Ishikawa (cell line): ENCODE measurements at regions not wholly inside any gene's neighbourhood (a gene's known extent, or its start where the extent isn't known, plus 50 kb on each side); places are given as distances from the start of the nearest gene placed in this dataset.

ENCODE experiments used
- CEBPB ChIP-seq: IDR thresholded peaks from 2 replicates; pipeline ENCODE4 v1.6.1; 2012
- CREB1 ChIP-seq: IDR thresholded peaks from 2 replicates; pipeline ENCODE4 v1.6.1; 2012; ENCODE audit warnings: low read depth
- EGR1 ChIP-seq: IDR thresholded peaks from 2 replicates; pipeline ENCODE4 v1.6.1; 2012
- EP300 ChIP-seq: IDR thresholded peaks from 2 replicates; pipeline ENCODE4 v1.6.1; 2012; ENCODE audit warnings: borderline replicate concordance
- FOXM1 ChIP-seq: IDR thresholded peaks from 2 replicates; pipeline ENCODE4 v1.6.1; 2012; ENCODE audit warnings: low read depth, borderline replicate concordance
- NFIC ChIP-seq: IDR thresholded peaks from 2 replicates; pipeline ENCODE4 v1.6.1; 2012
- RAD21 ChIP-seq: IDR thresholded peaks from 2 replicates; pipeline ENCODE4 v1.6.1; 2012; ENCODE audit warnings: low read depth
- TAF1 ChIP-seq: IDR thresholded peaks from 2 replicates; pipeline ENCODE4 v1.6.1; 2012; ENCODE audit warnings: low read depth, mild to moderate bottlenecking
- TCF12 ChIP-seq: IDR thresholded peaks from 2 replicates; pipeline ENCODE4 v1.6.1; 2012; ENCODE audit warnings: low read depth
- TEAD4 ChIP-seq: IDR thresholded peaks from 2 replicates; pipeline ENCODE4 v1.6.1; 2012
- YY1 ChIP-seq: IDR thresholded peaks from 2 replicates; pipeline ENCODE4 v1.6.1; 2012; ENCODE audit warnings: low read depth
- ZBTB7A ChIP-seq: IDR thresholded peaks from 2 replicates; pipeline ENCODE4 v1.6.1; 2012; ENCODE audit warnings: low read depth
- TF ChIP-seq, protein P1 (sequence below): IDR thresholded peaks from 2 replicates; pipeline ENCODE4 v1.6.1; 2012
- TF ChIP-seq, protein P2 (sequence below): IDR thresholded peaks from 2 replicates; pipeline ENCODE4 v1.6.1; 2012
- TF ChIP-seq, protein P3 (sequence below): IDR thresholded peaks from 2 replicates; pipeline ENCODE4 v1.6.1; 2012; ENCODE audit warnings: low read depth, mild to moderate bottlenecking

DNA sequence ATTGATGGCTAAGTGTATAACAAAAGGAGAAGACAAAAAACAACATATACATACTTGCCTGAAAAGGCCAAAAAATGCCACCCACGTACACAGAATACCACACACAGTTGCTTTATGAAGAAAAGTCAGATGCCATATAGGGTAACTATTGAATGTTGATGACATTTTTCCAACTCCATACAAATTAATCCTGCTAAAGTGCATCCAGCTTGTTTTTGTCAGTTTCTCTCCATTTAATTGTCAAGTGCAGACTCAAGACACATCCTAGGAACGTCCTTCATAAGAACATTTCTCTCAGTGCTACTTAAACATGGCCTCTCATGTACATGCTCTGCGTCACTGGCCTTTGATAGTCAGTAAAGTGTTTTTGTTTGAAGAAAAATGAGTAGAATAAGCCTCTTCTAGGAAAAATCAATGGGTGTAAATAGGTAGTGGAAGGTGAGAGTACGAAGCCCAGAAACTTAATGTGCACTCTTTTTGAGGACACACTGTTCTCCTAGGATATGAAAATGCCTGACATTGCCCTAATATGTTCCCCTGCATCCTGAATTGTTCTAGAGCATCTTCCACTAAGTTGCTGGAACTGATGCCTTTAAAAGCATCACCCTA is 267.4 kb upstream of the ATP11B start:
- TF ChIP-seq, protein P1, sequence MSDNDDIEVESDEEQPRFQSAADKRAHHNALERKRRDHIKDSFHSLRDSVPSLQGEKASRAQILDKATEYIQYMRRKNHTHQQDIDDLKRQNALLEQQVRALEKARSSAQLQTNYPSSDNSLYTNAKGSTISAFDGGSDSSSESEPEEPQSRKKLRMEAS = no peak
- TF ChIP-seq ZBTB7A (no peak), YY1 (no peak), CEBPB (no peak), TCF12 (no peak), NFIC (no peak), FOXM1 (no peak), EP300 (no peak), RAD21 (no peak), TEAD4 (no peak)
- TF ChIP-seq, protein P2, sequence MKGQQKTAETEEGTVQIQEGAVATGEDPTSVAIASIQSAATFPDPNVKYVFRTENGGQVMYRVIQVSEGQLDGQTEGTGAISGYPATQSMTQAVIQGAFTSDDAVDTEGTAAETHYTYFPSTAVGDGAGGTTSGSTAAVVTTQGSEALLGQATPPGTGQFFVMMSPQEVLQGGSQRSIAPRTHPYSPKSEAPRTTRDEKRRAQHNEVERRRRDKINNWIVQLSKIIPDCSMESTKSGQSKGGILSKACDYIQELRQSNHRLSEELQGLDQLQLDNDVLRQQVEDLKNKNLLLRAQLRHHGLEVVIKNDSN = no peak
- TF ChIP-seq, protein P3, sequence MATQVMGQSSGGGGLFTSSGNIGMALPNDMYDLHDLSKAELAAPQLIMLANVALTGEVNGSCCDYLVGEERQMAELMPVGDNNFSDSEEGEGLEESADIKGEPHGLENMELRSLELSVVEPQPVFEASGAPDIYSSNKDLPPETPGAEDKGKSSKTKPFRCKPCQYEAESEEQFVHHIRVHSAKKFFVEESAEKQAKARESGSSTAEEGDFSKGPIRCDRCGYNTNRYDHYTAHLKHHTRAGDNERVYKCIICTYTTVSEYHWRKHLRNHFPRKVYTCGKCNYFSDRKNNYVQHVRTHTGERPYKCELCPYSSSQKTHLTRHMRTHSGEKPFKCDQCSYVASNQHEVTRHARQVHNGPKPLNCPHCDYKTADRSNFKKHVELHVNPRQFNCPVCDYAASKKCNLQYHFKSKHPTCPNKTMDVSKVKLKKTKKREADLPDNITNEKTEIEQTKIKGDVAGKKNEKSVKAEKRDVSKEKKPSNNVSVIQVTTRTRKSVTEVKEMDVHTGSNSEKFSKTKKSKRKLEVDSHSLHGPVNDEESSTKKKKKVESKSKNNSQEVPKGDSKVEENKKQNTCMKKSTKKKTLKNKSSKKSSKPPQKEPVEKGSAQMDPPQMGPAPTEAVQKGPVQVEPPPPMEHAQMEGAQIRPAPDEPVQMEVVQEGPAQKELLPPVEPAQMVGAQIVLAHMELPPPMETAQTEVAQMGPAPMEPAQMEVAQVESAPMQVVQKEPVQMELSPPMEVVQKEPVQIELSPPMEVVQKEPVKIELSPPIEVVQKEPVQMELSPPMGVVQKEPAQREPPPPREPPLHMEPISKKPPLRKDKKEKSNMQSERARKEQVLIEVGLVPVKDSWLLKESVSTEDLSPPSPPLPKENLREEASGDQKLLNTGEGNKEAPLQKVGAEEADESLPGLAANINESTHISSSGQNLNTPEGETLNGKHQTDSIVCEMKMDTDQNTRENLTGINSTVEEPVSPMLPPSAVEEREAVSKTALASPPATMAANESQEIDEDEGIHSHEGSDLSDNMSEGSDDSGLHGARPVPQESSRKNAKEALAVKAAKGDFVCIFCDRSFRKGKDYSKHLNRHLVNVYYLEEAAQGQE = no peak

DNA sequence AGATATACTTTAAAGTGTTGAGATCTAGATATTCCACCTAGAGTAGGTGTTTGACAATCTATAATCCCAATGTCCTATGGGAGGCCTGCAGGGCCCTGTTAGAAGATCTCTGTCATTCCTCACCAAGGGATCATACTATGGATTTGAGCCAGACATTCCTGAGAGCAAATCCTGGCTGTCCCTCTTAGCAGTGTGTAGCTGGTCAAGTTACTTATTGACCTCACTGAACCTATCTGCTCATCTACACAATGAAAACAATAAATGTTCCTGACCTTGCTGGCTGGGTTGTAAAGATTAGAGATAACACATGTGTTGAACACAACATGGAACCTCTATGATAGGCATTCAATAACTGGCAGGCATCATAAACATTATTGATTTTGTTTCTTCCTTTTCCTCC is 265.6 kb upstream of the ATP11B start:
- TF ChIP-seq, protein P1 = no peak
- no peak for TF ChIP-seq EGR1
- TF ChIP-seq YY1 = no peak
- TF ChIP-seq CEBPB = no peak
- no peak for TF ChIP-seq EP300
- TF ChIP-seq NFIC = no peak
- TF ChIP-seq RAD21 = no peak
- TF ChIP-seq TEAD4 = no peak
- TF ChIP-seq TCF12 = no peak
- no peak for TF ChIP-seq TAF1
- TF ChIP-seq, protein P2 = no peak
- TF ChIP-seq ZBTB7A = no peak
- no peak for TF ChIP-seq FOXM1
- TF ChIP-seq CREB1 = no peak
- TF ChIP-seq, protein P3 = no peak

DNA sequence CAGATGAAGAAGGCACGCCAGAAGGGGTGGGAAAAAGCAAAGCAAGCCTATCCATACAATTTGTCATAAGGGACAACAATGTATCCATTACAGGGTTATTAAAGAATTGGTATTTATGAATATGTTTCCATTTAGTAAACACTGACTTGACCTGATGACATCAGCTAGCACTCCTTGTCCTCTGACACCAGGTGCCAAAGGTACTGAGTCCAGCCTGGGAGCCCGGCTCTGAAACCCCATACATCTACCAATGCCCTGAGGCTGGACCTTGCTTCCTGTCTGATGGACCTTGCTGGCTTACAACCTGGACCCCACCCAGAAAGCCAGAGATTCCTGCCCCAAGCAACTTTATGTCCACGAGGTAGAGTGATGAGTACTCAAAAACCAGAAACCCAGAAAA is 263.0 kb upstream of the ATP11B start:
- TF ChIP-seq ZBTB7A (no peak), EGR1 (no peak), TCF12 (no peak), FOXM1 (no peak), NFIC (no peak), CEBPB (no peak), YY1 (no peak)

DNA sequence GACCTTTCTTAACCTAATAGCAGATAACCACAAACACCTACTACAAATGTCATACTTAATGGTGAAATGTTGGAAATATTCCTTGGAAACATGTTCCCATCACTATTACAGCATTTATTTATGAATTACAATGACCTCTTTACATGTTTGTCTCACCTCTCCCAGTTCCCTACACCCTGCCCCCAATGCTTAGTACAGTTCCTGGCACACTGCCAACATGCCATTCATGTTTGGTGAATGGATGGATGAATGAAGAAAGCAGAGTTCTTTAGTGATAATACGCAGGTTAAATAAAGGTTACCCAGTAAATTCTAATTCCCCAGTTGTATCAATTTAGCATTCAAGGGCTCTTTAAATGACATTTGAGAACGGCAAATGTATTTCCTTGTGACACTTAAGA is 259.9 kb upstream of the ATP11B start:
- no peak for TF ChIP-seq TCF12
- peak; percentile 84 for TF ChIP-seq NFIC

DNA sequence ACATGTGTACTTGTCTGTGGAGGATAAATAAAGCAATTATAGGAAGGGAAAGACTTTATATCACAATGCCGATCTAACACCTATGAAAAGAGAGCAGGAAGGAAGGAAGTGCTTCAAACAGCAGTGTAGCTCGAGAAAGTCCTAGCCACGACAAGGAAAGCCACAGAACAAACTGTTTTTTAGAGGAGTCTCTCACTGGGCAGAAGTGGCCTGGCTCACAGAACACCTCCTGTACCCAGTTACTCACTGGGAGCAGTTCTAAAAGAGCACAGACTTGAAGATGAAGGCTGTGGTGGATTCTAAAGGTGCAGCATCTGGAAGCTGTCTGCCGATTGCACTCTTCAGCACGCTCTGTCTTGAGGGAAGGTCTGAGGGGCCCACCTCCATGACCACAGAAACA is 248.8 kb upstream of the ATP11B start:
- TF ChIP-seq, protein P2 = no peak
- no peak for TF ChIP-seq YY1
- no peak for TF ChIP-seq RAD21
- TF ChIP-seq CEBPB = no peak
- no peak for TF ChIP-seq TCF12
- TF ChIP-seq EGR1 = no peak
- TF ChIP-seq TAF1 = no peak
- TF ChIP-seq, protein P1 = no peak
- TF ChIP-seq TEAD4 = no peak
- TF ChIP-seq ZBTB7A = no peak
- no peak for TF ChIP-seq CREB1
- TF ChIP-seq, protein P3 = no peak
- no peak for TF ChIP-seq NFIC
- no peak for TF ChIP-seq FOXM1
- no peak for TF ChIP-seq EP300
